ENCODE measurements at regions not wholly inside any gene's neighbourhood (a gene's known extent, or its start where the extent isn't known, plus 50 kb on each side); places are given as distances from the start of the nearest gene placed in this dataset.
"Not testable (repeated sequence)": the region's sequence is repeated elsewhere in the genome, so short reads cannot be mapped to it uniquely, and the experiment has no call there.

DNA sequence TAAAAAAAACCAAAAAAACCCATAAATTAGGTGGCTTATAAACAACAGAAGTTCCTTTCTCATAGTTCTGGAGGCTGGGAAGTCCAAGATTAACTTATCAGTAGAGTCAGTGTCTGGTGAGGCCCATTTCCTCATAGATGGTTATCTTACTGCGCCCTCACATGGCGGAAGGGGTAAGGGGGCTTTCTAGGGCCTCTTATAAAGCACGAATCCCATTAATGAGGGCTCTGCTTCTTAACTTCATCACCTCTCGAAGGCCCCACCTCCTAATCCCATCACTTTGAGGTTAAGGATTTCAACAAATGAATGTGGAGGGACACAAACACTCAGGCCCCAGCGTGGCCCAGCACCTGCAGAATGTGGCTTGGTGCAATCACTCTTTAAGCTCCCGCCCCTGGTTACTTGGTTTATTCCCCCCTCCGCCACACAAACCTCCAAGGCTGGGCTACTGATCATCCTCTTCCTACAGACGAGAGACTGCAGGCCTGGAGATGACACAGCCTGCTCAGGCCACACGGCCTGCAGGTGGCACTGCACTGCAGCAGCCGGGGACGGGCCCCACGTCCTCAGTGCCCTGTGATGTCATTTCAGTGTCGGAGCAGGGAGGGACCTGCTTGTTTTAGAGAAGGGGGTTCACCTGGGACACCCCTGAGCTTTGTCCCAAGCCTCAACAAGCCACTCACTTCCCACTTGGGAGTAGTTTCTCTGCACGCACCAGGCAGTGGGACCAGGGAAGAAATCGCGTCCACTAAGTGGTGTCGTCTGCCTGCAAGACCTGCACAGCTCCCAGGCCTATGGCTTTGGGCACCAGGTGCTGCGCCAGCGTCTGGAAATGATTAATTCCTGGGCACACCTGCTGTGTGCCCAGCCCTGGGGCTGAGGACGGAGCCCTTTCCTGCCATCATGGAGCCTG, 178.5 kb downstream of the NPIPB11 start:
- not testable (repeated sequence) for H3K4me3 ChIP-seq (ENCODE audit: low read depth, low read length)
- TF ChIP-seq, protein P1, sequence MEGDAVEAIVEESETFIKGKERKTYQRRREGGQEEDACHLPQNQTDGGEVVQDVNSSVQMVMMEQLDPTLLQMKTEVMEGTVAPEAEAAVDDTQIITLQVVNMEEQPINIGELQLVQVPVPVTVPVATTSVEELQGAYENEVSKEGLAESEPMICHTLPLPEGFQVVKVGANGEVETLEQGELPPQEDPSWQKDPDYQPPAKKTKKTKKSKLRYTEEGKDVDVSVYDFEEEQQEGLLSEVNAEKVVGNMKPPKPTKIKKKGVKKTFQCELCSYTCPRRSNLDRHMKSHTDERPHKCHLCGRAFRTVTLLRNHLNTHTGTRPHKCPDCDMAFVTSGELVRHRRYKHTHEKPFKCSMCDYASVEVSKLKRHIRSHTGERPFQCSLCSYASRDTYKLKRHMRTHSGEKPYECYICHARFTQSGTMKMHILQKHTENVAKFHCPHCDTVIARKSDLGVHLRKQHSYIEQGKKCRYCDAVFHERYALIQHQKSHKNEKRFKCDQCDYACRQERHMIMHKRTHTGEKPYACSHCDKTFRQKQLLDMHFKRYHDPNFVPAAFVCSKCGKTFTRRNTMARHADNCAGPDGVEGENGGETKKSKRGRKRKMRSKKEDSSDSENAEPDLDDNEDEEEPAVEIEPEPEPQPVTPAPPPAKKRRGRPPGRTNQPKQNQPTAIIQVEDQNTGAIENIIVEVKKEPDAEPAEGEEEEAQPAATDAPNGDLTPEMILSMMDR (IDR thresholded peaks at IDR 0.05; ENCODE audit: insufficient read depth, low read depth, low read length) = peak; percentile 38
- peak; percentile 56 for DNase-seq (ENCODE audit: low read depth)

DNA sequence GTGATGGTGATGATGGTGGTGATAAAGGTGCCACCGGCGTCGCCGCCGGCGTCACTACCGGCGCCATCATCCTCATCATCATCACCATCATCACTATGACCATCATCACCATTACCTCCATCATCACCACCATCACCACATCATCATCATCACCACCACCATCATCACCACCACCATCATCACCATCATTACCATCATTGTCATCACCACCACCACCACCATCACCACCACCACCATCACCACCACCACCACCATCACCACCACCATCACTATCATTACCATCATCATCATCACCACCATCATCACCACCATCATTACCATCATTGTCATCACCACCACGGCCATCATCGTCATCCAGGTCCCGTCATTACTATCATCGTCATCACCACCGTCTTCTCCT, 179.7 kb downstream of the NPIPB11 start:
- DNase-seq (ENCODE audit: low read depth) = no peak
- TF ChIP-seq, protein P1 (IDR thresholded peaks at IDR 0.05; ENCODE audit: insufficient read depth, low read depth, low read length) = no peak
- no peak overlapping the region for H3K4me3 ChIP-seq (ENCODE audit: low read depth, low read length)

DNA sequence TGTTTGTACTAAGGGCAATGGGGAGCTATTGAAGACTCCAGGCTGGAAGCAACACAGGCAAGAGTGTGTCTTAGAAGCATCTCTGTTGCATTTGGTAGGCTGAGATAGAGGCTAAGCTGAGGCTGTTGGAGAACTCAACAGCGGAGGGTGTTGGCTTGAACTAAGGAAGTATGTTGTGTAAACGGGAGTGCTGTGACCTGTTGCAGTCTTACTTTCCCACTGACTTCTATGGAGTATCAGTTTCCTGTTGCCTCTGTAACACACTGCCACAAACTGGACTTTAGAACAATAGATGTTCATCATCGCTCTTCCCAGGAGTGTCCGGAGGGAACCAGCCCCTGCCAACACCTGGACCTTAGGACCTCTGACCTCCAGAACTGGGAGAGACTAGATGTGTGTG, 181.8 kb downstream of the NPIPB11 start:
- not testable (repeated sequence) for DNase-seq (ENCODE audit: low read depth); H3K4me3 ChIP-seq (ENCODE audit: low read depth, low read length)

DNA sequence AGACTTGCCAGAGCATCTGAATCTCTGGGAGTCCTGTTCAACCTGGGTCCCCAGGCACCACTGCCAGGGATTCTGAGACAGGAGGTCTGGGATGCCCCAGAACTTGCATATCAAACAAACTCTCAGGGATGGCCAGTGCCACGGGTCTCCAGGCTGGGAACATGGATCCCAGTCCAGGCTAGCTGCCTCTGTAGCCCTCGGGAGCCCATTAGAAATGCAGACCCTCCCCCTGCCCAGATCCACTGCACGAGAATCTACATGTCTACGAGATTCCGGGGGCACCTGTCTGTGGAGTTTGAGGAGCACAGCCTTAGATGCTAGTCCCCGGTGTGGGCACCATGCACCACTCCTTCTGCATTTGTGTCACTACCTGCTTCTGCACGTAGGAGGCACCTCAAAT, 183.9 kb downstream of the NPIPB11 start:
- H3K4me3 ChIP-seq (ENCODE audit: low read depth, low read length); DNase-seq (ENCODE audit: low read depth): not testable (repeated sequence)

DNA sequence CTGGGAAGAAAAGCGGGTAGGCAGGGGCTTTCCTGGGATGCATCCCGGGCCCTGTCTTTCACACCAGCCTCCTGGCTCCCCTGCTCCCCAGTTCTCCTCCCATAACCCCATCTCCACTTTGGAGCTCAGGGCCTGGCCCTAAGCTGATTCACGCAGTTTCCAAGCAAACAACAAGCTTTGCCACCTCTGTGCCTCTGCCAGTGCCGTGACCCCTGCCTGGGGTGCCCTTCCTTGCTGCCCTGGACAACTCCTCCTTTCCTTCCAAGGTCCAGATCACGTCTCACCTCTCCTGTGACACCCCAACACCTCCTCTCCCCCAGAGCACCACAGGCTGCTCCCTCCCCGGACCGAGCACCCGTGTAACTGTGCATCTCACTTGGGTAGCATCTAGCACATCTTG, 184.5 kb downstream of the NPIPB11 start:
- not testable (repeated sequence) for H3K4me3 ChIP-seq (ENCODE audit: low read depth, low read length); DNase-seq (ENCODE audit: low read depth)

DNA sequence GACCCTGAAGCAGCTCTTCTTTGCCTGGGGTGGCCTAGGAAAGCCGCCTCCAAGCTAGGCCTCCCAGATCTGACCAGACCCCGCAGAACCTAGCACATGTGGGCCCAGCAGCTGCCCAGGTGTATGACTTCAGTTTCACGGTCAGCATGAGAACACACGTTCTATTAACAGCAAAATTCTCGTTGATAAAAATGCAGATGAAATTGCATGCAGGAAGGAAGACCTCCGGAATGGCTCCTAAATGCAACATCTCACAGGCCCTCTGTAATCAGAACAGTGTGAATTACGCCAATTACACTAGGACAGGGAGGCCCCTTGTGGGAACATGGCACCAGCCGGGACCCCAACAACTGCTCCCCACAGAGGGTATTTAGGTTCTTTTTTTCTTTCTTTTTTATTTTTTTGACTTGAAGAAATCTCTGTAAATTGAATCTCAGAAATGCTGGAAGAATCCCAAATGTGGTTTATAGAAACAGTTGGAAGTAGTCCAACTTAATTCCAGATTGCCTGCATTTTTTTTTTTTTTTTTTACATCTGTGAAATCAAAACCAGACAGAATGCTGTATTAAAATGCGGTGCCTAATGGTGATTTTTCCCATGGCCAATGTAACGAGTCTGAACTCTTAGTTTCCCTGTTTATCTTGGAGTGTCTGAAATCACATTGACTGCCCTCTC, 185.1 kb downstream of the NPIPB11 start:
- H3K4me3 ChIP-seq (ENCODE audit: low read depth, low read length) = not testable (repeated sequence)
- DNase-seq (ENCODE audit: low read depth) = peak; percentile 76

DNA sequence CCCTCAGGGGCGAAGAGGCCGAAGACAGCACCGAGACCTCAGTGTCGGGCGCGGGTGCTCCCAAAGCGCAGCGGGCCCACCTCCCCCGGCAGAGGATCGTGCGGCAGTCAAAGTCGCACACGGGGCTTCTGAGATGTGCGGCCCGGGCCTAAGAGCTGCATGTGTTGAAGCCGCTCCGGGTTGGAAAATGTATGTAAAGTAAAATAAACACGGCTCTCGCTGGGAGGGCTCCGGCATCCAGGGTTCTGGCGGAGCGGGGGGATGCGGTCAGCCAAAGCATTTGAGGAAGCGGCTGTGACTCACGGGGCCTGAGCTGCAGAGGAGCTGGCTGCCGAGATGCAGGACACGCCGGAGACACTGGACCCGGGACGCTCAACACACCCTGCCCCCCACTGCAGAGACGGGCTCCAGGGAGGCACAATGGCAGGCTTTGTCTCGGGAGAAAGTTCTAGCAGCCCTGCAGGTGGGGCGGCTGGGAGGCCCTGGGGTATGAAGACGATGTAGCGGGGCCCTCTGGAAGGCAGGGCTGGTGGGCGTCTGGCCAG, 185.8 kb downstream of the NPIPB11 start:
- DNase-seq (ENCODE audit: low read depth) = peak; percentile 84
- not testable (repeated sequence) for H3K4me3 ChIP-seq (ENCODE audit: low read depth, low read length)

DNA sequence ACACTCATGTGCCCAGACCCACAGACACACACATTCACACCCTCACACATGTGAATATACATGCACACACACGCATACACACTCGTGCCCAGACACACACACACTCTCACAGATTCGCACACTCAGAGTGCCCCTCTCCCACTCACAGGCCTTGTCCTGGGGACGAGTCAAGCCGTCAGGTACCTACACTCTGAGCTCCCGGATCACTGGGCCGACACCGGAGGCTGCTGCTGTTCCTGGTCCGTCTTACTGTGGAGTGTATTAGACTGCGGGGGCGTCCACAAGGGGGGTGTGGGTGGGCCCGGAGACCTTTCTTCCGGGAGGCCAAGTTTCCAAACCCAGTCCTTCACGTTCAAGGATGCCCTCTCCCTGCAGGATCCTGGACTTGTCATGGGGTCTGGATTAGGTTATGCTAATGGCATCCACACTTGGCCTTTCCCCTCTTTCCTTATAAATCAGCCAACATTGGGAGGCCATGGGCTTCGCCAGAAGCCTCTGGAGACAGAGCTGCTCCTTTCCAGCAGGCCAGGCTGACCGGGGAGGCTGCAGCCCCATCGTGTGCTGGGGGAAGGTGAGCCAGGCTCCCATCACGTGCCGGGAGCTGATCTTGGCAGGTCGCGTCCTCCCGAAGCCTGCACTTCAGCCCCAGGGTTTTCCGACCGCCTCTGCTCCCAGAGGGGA, 186.4 kb downstream of the NPIPB11 start:
- DNase-seq (ENCODE audit: low read depth) = peak; percentile 42
- peak overlapping the region; percentile 39 for H3K4me3 ChIP-seq (ENCODE audit: low read depth, low read length)

DNA sequence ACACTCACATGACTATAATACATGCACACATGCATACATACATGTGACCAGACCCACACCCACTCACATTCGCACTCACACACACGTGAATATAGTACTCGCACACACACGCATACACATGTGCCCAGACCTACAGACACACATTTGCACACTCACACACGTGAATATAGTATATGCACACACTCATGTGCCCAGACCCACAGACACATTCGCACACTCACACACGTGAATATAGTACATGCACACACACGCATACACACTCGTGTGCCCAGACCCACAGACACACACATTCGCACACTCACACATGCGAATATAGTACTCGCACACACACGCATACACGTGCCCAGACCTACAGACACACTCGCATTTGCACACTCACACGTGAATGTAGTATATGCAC, 186.9 kb downstream of the NPIPB11 start:
- peak overlapping the region; percentile 39 for H3K4me3 ChIP-seq (ENCODE audit: low read depth, low read length)
- DNase-seq (ENCODE audit: low read depth) = not testable (repeated sequence)

DNA sequence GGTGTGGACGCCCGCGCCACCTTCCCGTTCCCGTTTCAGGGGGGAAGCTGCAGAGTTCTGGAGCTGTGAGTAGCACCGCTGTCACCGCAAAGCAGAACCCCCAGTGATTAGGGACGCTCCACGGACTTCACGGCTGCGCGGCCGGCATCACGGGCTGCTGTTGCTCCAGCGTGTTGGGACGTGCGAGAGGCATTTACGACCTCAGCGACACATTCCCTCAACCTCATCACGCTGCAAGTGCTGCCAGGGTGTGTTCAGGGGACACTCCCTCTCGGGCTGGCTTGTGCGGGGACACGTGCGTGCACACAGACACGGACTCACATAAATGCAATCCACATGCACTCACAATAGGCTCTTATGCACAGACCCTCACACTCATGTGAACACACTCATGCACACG, 187.9 kb downstream of the NPIPB11 start:
- not testable (repeated sequence) for H3K4me3 ChIP-seq (ENCODE audit: low read depth, low read length); DNase-seq (ENCODE audit: low read depth)

DNA sequence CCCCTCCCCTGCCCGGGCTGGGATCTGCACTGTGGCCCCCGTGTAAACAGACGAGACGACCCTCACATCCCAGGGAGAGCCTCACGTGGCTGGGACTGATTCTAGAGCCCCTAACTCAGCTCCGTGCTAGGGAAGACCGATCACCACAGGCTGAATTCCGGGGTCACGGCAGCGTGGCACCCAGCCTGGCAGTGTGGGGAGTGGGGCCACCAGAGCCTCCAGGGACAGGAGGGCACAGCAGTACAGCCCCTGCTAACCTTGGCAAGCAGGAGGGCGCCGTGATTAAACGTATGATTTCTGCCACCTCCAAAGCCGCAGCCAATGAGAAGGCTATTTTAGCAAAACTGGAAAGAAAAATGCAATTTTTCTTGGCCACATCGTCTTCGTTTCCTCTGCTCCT, 188.3 kb downstream of the NPIPB11 start:
- DNase-seq (ENCODE audit: low read depth); H3K4me3 ChIP-seq (ENCODE audit: low read depth, low read length): not testable (repeated sequence)

DNA sequence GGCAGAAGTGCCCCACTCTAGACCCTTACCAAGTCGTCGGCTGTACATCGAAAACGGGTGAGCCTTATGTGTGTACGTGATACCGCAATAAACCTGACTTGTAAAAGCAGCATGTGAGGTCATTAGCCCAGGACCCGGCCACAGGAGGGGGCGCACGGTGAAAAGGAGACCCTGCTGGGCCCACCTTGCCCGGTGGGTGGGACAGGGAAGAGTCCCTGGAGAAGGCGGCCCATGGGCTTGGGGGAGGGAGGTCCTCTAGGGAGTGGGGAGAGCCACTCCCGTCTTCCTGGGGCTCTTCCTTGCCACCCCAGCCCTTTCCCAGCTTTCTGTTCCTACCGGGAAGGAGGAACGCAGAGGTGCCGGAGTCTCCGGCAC, 188.8 kb downstream of the NPIPB11 start:
- H3K4me3 ChIP-seq (ENCODE audit: low read depth, low read length); DNase-seq (ENCODE audit: low read depth): not testable (repeated sequence)

DNA sequence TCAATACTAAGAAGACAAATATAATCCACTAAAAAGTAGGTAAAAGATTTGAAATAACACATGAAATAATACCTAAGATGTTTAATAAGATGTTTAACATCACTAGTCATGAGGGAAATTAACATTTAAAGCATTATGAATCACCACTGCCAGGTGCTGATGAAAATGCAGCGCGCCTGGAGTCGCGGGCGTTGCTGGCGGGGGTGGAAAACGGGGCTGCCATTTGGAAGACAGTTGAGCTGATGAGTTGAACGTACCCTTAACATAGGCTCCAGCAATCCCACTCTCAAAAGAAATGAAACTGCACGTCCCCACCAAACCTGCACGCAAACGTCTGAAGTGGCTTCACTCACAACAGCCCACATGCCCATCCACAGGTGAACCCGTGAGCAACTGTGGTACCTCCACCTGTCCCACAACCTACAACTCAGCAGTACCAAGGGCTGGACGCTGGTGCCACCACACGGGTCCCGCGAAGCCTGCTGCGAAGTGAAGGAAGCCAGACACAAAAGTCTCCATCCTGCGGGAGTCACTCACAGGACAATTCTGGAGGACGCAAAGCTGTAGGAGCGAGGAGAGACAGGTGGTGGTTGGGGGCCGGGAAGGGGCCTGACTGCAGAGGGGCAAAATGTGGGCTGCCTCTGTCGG, 189.3 kb downstream of the NPIPB11 start:
- not testable (repeated sequence) for H3K4me3 ChIP-seq (ENCODE audit: low read depth, low read length); DNase-seq (ENCODE audit: low read depth)

DNA sequence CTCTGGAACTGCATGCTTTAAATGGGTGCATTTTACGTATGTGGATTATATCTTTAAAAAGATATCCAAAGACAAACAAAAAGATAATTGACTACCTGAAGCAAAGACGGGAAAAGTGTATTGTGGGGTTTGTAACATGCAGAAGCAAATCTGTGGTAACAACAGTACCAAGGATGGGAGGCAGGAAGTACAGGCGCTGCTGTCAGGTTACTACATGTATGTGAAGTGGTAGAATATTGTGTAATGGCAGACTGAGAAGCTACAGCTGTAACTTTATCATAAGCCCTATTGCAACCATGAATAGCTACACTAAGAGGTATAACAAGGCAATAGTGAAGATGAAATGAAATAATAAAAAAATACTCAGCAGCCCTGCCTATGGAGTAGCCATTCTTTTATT, 192.7 kb downstream of the NPIPB11 start:
- DNase-seq (ENCODE audit: low read depth); H3K4me3 ChIP-seq (ENCODE audit: low read depth, low read length): not testable (repeated sequence)

DNA sequence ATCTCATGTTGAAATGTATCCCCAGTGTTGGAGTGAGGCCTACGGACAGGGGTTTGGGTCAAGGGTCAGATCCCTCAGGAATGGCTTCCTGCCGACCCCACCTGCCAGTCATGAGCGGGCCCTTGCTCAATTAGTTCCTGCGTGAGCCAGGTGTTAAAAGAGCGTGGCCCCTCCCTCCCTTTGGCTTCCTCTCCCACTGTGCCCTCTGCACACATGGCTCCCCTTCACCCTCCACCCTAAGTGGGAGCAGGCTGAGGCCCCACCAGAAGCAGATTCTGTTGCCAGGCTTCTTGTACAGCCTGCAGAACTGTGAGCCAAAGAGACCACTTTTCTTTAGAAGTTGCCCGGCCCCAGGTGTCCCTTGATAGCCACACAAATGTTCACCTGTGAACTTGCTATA, 193.3 kb downstream of the NPIPB11 start:
- not testable (repeated sequence) for H3K4me3 ChIP-seq (ENCODE audit: low read depth, low read length); DNase-seq (ENCODE audit: low read depth)

All from fibroblast of villous mesenchyme (primary cell).